Mesothelial cell of epicardium (in vitro differentiated cells): ENCODE measurements at regions not wholly inside any gene's neighbourhood (a gene's known extent, or its start where the extent isn't known, plus 50 kb on each side); places are given as distances from the start of the nearest gene placed in this dataset.

Experiments used
- DNase-seq, 2 experiments: peaks; one replicate each; pipeline ENCODE4 v3.0.0; 2021; ENCODE audit warnings: low spot score in 2 of 2; ENCODE audit not compliant: unreplicated experiment in 2 of 2
- H3K27ac Mint-ChIP-seq: 2 replicates; pipeline ENCODE4 v1.8.0; 2021; ENCODE audit warnings: mixed read lengths
- H3K27me3 Mint-ChIP-seq: 2 replicates; pipeline ENCODE4 v1.8.0; 2021; ENCODE audit warnings: low read depth, mixed read lengths
- H3K36me3 Mint-ChIP-seq: 2 replicates; pipeline ENCODE4 v1.8.0; 2021; ENCODE audit warnings: mixed read lengths
- H3K4me1 Mint-ChIP-seq: 2 replicates; pipeline ENCODE4 v1.8.0; 2021; ENCODE audit warnings: mixed read lengths
- H3K4me3 Mint-ChIP-seq: 2 replicates; pipeline ENCODE4 v1.8.0; 2021; ENCODE audit warnings: mild to moderate bottlenecking, moderate library complexity, mixed read lengths
- H3K9me3 Mint-ChIP-seq: 2 replicates; pipeline ENCODE4 v1.8.0; 2021; ENCODE audit warnings: mixed read lengths
- TF ChIP-seq, protein P1 (sequence below): fragments of 200-600 bp; sonication (generic); IDR thresholded peaks from one replicate; pipeline ENCODE4 v1.5.0; 2021; ENCODE audit warnings: antibody characterized with exemption; ENCODE audit not compliant: unreplicated experiment

DNA sequence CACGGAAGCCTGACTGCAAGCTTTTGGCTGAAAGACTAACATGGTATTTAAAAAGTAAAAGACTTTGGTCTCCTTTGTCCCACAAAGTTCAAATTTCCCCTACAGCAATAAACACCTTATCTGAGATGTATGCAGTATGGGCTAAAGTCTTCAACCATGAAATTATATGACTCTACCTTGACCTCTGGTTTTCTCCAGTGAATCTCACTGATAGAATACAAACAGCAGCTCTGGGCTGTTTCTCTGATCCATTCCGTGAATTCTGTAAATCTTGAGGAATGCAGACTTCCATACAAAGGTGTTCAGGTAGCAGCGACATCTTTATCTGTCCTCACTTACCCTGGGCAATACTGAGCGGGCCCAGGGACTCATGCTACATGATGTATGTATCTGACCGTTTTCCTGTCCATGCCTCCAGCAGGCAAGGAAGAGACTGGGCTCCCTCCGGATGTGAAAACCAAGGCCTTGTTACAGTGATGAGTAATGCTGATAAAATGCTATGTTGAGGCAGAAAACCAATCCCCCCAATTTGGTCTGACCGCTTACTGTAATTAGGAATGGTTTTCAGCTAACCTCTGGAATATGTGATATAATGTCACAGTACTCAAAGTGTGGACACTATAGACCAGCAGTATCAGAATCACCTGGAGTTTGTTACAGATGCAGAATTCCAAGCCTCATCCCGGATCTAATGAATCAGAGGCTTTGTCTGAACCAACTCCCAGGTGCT lies 589.8 kb downstream of the HS3ST4 start:
- no peaks in the 10 kb centered on the region for H3K27me3 Mint-ChIP-seq
- no peak overlapping the region for H3K4me3 Mint-ChIP-seq
- peaks cover 3% of the 10 kb centered on the region for H3K4me1 Mint-ChIP-seq
- peaks cover 23% of the 10 kb centered on the region for H3K9me3 Mint-ChIP-seq
- TF ChIP-seq, protein P1, sequence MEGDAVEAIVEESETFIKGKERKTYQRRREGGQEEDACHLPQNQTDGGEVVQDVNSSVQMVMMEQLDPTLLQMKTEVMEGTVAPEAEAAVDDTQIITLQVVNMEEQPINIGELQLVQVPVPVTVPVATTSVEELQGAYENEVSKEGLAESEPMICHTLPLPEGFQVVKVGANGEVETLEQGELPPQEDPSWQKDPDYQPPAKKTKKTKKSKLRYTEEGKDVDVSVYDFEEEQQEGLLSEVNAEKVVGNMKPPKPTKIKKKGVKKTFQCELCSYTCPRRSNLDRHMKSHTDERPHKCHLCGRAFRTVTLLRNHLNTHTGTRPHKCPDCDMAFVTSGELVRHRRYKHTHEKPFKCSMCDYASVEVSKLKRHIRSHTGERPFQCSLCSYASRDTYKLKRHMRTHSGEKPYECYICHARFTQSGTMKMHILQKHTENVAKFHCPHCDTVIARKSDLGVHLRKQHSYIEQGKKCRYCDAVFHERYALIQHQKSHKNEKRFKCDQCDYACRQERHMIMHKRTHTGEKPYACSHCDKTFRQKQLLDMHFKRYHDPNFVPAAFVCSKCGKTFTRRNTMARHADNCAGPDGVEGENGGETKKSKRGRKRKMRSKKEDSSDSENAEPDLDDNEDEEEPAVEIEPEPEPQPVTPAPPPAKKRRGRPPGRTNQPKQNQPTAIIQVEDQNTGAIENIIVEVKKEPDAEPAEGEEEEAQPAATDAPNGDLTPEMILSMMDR, result no peak
- H3K27ac Mint-ChIP-seq, result no peak overlapping the region
- H3K36me3 Mint-ChIP-seq, result no peaks in the 10 kb centered on the region
- DNase-seq, result no peak

DNA sequence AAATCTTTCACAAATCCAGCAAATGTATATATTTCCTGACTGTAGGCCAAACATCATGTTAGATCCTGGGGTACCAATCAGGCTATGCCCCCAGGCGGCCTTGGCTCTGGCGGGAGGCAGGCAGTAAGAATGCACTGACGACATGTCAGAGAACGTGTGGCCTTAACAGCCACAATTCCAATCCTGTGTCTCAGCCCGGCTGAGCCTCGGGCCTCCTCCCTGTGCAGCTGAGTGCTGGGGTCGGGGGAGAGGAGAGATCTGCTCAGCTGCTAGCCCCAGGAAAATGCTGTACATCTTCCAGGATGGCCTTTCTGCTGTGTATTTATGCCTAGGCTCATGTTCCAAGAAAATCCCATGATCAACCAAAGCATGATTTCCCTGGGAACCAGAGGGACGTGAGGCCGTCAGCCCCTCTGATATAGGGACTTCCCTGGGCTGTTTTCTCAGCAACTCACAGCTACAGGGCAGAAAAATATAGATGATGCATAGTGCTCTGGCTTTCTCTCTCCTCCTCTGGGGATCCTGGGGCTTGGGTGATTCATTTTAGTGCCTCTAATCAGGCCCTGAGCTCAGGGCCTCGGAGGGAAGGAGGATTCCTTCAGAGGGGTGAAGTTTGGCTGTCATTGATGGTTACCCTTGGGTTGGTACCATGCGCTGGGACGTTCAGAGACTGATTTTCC lies 604.0 kb downstream of the HS3ST4 start:
- no peak overlapping the region for H3K27ac Mint-ChIP-seq
- peaks cover 4% of the 10 kb centered on the region for H3K4me1 Mint-ChIP-seq
- DNase-seq, result peak in 1 of 2 experiments; percentile 19
- peaks cover 8% of the 10 kb centered on the region for H3K9me3 Mint-ChIP-seq
- TF ChIP-seq, protein P1, result no peak
- peaks cover 2% of the 10 kb centered on the region for H3K27me3 Mint-ChIP-seq
- no peak overlapping the region for H3K4me3 Mint-ChIP-seq
- no peaks in the 10 kb centered on the region for H3K36me3 Mint-ChIP-seq

DNA sequence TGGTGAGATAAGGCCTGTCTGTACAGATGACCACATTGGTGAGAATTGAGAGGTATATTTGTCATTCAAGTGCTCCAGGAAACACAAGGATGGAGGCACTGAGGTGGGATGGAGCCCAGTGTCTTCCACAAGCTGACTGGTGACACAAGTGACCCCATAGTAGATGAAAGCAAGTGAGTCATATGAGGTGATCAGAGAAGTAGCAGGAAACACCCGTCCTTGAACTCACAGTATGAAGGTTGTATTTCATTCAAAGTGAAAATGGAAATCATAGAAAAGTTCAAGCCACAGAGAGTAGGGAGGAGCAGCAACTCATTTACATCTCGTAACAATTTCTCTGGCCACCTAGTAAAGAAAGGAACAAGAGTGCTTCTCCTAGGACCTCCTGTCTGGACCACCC lies 609.8 kb downstream of the HS3ST4 start:
- Mint-ChIP-seq H3K36me3 (no peaks in the 10 kb centered on the region), H3K9me3 (peaks cover 8% of the 10 kb centered on the region), H3K4me3 (no peak overlapping the region), H3K27me3 (peaks cover 23% of the 10 kb centered on the region), H3K27ac (no peak overlapping the region), H3K4me1 (no peaks in the 10 kb centered on the region)
- no peak for DNase-seq
- TF ChIP-seq, protein P1, result no peak

DNA sequence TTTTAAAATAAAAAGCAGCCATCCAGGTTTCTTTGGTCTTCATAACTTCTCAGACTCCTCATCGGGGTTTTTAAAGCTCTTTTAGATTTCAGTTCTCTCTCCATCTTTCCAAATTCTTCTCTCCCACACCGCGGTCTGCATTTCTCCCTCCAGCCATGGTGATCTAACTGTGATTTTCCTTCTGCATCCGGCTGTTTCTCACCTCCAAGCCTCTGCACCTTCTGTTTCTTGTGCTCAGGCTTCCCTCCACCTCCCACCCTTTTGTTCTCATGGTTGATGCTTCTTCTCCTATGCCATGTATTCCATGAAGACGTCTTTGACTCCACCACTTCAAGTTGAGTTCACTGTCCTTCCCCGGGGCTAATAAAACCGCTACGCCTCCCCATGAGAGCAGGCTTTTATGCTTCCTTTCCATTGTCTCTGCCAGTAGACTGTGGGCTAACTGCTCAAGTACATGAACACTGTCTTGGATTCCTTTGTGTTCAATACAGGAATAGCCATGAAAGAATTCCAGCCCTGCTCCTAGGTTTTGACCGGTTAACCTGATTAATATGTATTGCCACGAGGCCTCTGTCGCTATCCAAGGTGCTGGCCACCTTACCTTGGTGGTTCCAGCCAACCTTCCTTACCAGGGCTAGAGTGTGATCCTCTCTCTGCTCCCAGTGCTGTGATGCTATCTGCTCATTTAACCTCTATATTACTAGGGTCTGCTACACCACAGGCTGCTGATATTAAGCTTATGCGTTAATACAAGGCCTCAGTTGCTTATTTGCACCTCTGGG lies 625.1 kb downstream of the HS3ST4 start:
- TF ChIP-seq, protein P1, result no peak
- Mint-ChIP-seq H3K36me3 (no peaks in the 10 kb centered on the region), H3K27me3 (peaks cover 8% of the 10 kb centered on the region), H3K9me3 (no peaks in the 10 kb centered on the region), H3K27ac (no peak overlapping the region), H3K4me3 (no peak overlapping the region), H3K4me1 (peaks cover 5% of the 10 kb centered on the region)
- peak; percentile 24 to 58 for DNase-seq

DNA sequence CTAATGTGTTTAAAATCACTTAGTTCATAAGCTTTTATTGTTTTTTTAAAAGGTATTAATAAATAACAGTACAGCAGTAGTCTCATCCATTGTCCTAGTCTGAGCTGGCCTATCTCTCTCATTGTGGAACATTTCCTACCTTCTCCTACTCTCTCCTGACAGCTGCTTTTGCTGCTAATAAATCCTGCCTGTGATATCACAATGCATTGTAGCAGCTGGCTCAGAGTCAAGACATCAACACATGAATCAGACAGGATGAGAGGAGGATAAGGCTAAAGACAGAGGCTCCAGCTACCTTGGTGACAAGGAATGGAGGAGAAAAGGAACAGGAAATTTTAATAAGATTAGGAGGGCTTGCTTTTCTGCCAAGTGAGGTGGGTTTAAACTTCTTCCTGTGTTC lies 626.1 kb downstream of the HS3ST4 start:
- Mint-ChIP-seq H3K27ac (no peak overlapping the region), H3K27me3 (peaks cover 8% of the 10 kb centered on the region), H3K9me3 (no peaks in the 10 kb centered on the region), H3K4me1 (peaks cover 5% of the 10 kb centered on the region), H3K4me3 (no peak overlapping the region), H3K36me3 (no peaks in the 10 kb centered on the region)
- DNase-seq, result no peak
- TF ChIP-seq, protein P1, result no peak
